ENCODE measurements at regions not wholly inside any gene's neighbourhood (a gene's known extent, or its start where the extent isn't known, plus 50 kb on each side); places are given as distances from the start of the nearest gene placed in this dataset.

DNA sequence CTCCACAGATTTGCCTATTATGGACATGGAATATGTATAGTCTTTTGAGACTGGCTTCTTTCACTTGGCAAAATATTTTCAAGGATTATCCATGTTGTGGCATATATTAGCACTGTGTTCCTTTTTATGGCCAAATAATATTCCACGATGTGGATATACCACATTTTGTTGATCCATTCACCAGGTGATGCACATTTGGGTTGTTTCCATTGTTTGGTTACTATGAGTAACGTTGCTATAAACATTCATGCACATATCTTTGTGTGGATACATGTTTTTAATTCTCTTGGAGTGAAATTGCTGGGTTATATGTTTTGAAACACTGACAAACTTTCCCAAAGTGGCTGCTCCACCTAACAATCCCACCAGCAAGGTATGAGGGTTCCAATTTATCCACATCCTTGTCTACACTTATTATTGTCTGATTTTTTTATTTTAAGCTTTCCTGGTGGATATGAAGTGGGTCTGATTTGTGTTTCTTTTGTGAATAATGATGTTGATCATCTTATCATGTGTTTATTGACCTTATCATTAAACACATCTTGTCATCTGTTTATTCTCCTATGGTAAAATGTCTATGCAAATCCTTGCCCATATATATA, 116.2 kb upstream of the FRMD6 start:
- no peak for DNase-seq (ENCODE audit: extremely low spot score)
- Histone ChIP-seq H3K4me1 (peaks cover 0 to 10% (median 7%) of the 10 kb centered on the region in 4 donors), H3K27me3 (no peaks in the 10 kb centered on the region), H3K9me3 (peaks cover 0 to 3% (median 0%) of the 10 kb centered on the region in 4 donors), H3K36me3 (no peaks in the 10 kb centered on the region), H3K27ac (replicated peaks in 1 of 4) (no peak overlapping the region), H3K4me3 (no peak overlapping the region)
- intact Hi-C loops (cut with DNase I): no loop called here
- WGBS: 93% methylated on average over 2 of the region's 2 CpGs
- TF ChIP-seq, protein P1, sequence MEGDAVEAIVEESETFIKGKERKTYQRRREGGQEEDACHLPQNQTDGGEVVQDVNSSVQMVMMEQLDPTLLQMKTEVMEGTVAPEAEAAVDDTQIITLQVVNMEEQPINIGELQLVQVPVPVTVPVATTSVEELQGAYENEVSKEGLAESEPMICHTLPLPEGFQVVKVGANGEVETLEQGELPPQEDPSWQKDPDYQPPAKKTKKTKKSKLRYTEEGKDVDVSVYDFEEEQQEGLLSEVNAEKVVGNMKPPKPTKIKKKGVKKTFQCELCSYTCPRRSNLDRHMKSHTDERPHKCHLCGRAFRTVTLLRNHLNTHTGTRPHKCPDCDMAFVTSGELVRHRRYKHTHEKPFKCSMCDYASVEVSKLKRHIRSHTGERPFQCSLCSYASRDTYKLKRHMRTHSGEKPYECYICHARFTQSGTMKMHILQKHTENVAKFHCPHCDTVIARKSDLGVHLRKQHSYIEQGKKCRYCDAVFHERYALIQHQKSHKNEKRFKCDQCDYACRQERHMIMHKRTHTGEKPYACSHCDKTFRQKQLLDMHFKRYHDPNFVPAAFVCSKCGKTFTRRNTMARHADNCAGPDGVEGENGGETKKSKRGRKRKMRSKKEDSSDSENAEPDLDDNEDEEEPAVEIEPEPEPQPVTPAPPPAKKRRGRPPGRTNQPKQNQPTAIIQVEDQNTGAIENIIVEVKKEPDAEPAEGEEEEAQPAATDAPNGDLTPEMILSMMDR (IDR thresholded peaks at IDR 0.05): no peak
- no peak for TF ChIP-seq POLR2AphosphoS5 (IDR thresholded peaks at IDR 0.05)
- TF ChIP-seq EP300 (IDR thresholded peaks at IDR 0.05): no peak
- TF ChIP-seq POLR2A (IDR thresholded peaks at IDR 0.05; ENCODE audit: low read depth): no peak

DNA sequence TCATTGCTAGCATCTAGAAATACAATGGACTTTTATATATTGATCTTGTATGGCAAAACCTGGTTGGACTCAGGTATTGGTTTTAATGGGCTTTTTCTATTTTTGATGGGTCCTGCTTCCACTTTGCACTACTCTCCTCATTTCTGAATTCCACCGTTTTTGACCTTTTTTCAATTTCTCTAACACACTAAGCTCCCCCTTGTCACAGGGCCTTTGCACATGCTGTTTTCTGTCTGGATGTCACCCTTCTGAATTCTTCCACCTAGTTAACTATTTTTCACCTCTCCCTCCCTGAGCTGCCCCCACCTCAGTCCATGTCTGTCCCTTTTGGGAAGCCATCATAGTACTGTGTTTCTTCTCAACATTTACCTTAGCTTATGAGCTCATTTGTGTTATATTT, 112.7 kb upstream of the FRMD6 start:
- intact Hi-C loops (cut with DNase I): no loop called here
- H3K27ac ChIP-seq (replicated peaks in 1 of 4): no peak overlapping the region
- no peak for DNase-seq (ENCODE audit: extremely low spot score)
- TF ChIP-seq, protein P1 (IDR thresholded peaks at IDR 0.05): no peak
- TF ChIP-seq EP300 (IDR thresholded peaks at IDR 0.05) (no peak), POLR2A (IDR thresholded peaks at IDR 0.05; ENCODE audit: low read depth) (no peak), POLR2AphosphoS5 (IDR thresholded peaks at IDR 0.05) (no peak)
- H3K4me3 ChIP-seq: no peak overlapping the region
- WGBS: 100% methylated on average over 1 of the region's 1 CpG
- peaks cover 0 to 3% (median 0%) of the 10 kb centered on the region in 4 donors for H3K9me3 ChIP-seq
- no peaks in the 10 kb centered on the region for H3K36me3 ChIP-seq
- no peaks in the 10 kb centered on the region for H3K27me3 ChIP-seq
- H3K4me1 ChIP-seq: peaks cover 0 to 10% (median 7%) of the 10 kb centered on the region in 4 donors

DNA sequence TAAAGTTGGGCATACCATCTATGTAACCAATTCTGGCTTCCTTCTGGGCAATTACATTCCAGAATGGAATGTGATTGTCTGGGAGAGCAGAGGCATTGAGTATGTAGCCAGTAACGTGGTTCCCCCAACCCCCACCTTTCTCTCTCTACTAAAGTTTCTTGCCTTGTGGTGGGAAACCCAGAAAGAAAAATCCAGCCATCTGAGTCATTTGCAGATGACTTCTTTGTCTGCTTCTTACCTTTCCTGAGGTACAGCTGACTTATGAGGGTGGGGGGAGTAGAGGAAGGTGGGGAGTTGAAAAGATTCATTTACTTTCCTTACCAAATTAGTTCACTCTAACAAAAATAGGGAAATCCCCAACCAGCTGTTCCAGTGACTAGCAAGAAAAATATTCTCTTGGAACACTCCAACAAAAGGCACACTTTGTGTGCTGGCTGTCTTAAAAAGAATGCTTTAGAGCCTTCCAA, 112.1 kb upstream of the FRMD6 start:
- WGBS: 28% methylated on average over 1 of the region's 1 CpG
- H3K36me3 ChIP-seq: no peaks in the 10 kb centered on the region
- H3K4me1 ChIP-seq: peaks cover 0 to 13% (median 10%) of the 10 kb centered on the region in 4 donors
- H3K27me3 ChIP-seq: no peaks in the 10 kb centered on the region
- no peak overlapping the region for H3K27ac ChIP-seq (replicated peaks in 1 of 4)
- no peak for DNase-seq (ENCODE audit: extremely low spot score)
- no peak overlapping the region for H3K4me3 ChIP-seq
- TF ChIP-seq, protein P1 (IDR thresholded peaks at IDR 0.05): no peak
- TF ChIP-seq EP300 (IDR thresholded peaks at IDR 0.05) (no peak), POLR2AphosphoS5 (IDR thresholded peaks at IDR 0.05) (no peak), POLR2A (IDR thresholded peaks at IDR 0.05; ENCODE audit: low read depth) (no peak)
- intact Hi-C loops (cut with DNase I): no loop called here
- H3K9me3 ChIP-seq: peaks cover 0 to 3% (median 0%) of the 10 kb centered on the region in 4 donors

DNA sequence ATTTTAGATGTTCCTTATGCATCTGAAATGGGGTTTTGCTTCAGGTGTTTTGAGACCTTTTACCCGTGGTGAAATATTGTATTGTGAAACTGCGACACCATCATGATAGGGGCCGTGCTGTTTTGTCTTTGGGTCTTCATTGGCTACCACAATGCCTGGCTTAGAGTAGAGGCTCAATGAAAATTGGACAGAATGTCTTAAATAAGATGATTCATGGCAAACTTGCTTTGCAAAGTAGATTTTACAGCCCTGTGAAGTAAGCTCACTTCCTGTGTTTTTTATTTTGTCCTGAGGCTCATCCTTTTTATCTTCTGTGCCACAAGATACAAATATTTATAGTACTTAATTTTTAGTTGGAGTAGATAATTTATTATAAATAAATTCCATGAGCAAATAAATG, 111.3 kb upstream of the FRMD6 start:
- peaks cover 0 to 21% (median 17%) of the 10 kb centered on the region in 4 donors for H3K4me1 ChIP-seq
- TF ChIP-seq POLR2A (IDR thresholded peaks at IDR 0.05; ENCODE audit: low read depth) (no peak), EP300 (IDR thresholded peaks at IDR 0.05) (no peak), POLR2AphosphoS5 (IDR thresholded peaks at IDR 0.05) (no peak)
- TF ChIP-seq, protein P1 (IDR thresholded peaks at IDR 0.05): no peak
- 86% methylated on average over 3 of the region's 3 CpGs for WGBS
- H3K36me3 ChIP-seq: no peaks in the 10 kb centered on the region
- H3K9me3 ChIP-seq: peaks cover 0 to 3% (median 0%) of the 10 kb centered on the region in 4 donors
- no peak overlapping the region for H3K27ac ChIP-seq (replicated peaks in 1 of 4)
- intact Hi-C loops (cut with DNase I): no loop called here
- no peaks in the 10 kb centered on the region for H3K27me3 ChIP-seq
- H3K4me3 ChIP-seq: no peak overlapping the region
- DNase-seq (ENCODE audit: extremely low spot score): no peak

DNA sequence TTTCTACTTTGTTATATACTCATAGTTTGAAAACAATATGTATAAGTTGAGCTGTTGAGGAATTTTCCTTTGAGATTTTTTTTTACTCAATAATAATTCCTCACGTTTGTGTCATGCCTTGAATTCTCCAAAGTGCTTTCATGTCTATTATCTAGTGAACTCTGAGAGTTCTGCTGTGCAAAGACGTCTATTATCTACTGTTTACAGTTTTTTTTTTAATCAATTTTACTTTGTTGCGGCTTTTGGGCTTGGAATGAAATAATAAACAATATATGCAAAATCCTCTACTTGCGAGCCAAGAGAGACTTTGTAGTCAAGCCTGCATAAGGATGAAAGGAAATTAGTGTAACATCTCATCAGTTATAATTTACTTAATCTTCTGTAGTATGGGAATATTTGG, 107.2 kb upstream of the FRMD6 start:
- Histone ChIP-seq H3K4me3 (no peak overlapping the region), H3K9me3 (no peaks in the 10 kb centered on the region), H3K27ac (replicated peaks in 1 of 4) (no peak overlapping the region), H3K27me3 (no peaks in the 10 kb centered on the region), H3K4me1 (peaks cover 12 to 50% (median 45%) of the 10 kb centered on the region in 4 donors), H3K36me3 (no peaks in the 10 kb centered on the region)
- DNase-seq (ENCODE audit: extremely low spot score): no peak
- 52% methylated on average over 4 of the region's 4 CpGs for WGBS
- TF ChIP-seq, protein P1 (IDR thresholded peaks at IDR 0.05): no peak
- TF ChIP-seq POLR2AphosphoS5 (IDR thresholded peaks at IDR 0.05) (no peak), EP300 (IDR thresholded peaks at IDR 0.05) (no peak), POLR2A (IDR thresholded peaks at IDR 0.05; ENCODE audit: low read depth) (no peak)
- intact Hi-C loops (cut with DNase I): no loop called here

All from esophagus muscularis mucosa (tissue), 4 donors.